GM12878 (cell line): ENCODE measurements at regions not wholly inside any gene's neighbourhood (a gene's known extent, or its start where the extent isn't known, plus 50 kb on each side); places are given as distances from the start of the nearest gene placed in this dataset.
"Not testable (repeated sequence)": the region's sequence is repeated elsewhere in the genome, so short reads cannot be mapped to it uniquely, and the experiment has no call there.

Experiments used
- ATAC-seq: fragments of 200-7000 bp; cut with Tn5 transposase; 3 replicates; pipeline ENCODE4 v1.9.1; 2020; ENCODE audit warnings: mild to moderate bottlenecking, moderate library complexity
- BruUV-seq: library from RNA; stranded (reverse); fragments of 400-500 nt; replicated peaks from 2 replicates; lab custom pipeline; 2021; lab: Mats Ljungman, UMichigan
- CTCF ChIA-PET: fragments of 300-600 bp; sonication (Branson Sonifier 250); formaldehyde crosslinking; extraction: SDS; loops from one replicate; lab custom pipeline; 2021; ENCODE audit warnings: inconsistent platforms; lab: Yijun Ruan, JAX
- POLR2A ChIA-PET: fragments of 350-600 bp; formaldehyde crosslinking; extraction: SDS; loops from one replicate; lab custom pipeline; 2021; ENCODE audit warnings: inconsistent platforms; lab: Charles Lee
- RAD21 ChIA-PET: fragments of 300-600 bp; sonication (Branson Sonifier 250); formaldehyde crosslinking; loops from one replicate; lab custom pipeline; 2023; ENCODE audit warnings: antibody characterized with exemption; ENCODE audit not compliant: unreplicated experiment; lab: Charles Lee
- SMC1A ChIA-PET: fragments of 300-600 bp; sonication (Branson Sonifier 250); formaldehyde crosslinking; loops from one replicate; lab custom pipeline; 2023; ENCODE audit not compliant: unreplicated experiment, uncharacterized antibody; lab: Charles Lee
- DNase-seq: peaks from one replicate; pipeline ENCODE4 v3.0.0-alpha.2; 2011; ENCODE audit warnings: low read depth, low spot score
- FAIRE-seq: peaks from 3 replicates; lab custom pipeline; 2011; peaks lifted over from hg19 to GRCh38; lab: Jason Lieb, UNC
- H2AFZ ChIP-seq: 2 replicates; pipeline ENCODE4 v1.6.0; 2011; ENCODE audit warnings: low read depth, low read length, control low read depth; ENCODE audit not compliant: control insufficient read depth
- H3K27ac ChIP-seq: 2 replicates; pipeline ENCODE4 v1.5.1; 2011; ENCODE audit warnings: control low read depth; ENCODE audit not compliant: control insufficient read depth, insufficient read depth
- H3K27me3 ChIP-seq, 2 experiments: replicated peaks in 1 of 2; 2 replicates each; pipeline versions ENCODE4 v1.6.0 to v1.6.1; 2011; ENCODE audit warnings: low read length in 1 of 2; ENCODE audit not compliant: control insufficient read depth in 2 of 2, insufficient read depth in 2 of 2
- H3K36me3 ChIP-seq, 2 experiments: 2 replicates each; pipeline ENCODE4 v1.5.1; 2011; ENCODE audit warnings: low read length in 1 of 2; ENCODE audit not compliant: control insufficient read depth in 2 of 2, insufficient read depth in 2 of 2
- H3K4me1 ChIP-seq: 2 replicates; pipeline ENCODE4 v1.6.1; 2011; ENCODE audit warnings: mild to moderate bottlenecking, low read length, moderate library complexity, mixed read lengths; ENCODE audit not compliant: control insufficient read depth, insufficient read depth
- H3K4me2 ChIP-seq: 2 replicates; pipeline ENCODE4 v1.6.0; 2011; ENCODE audit warnings: control low read depth; ENCODE audit not compliant: control insufficient read depth, insufficient read depth
- H3K4me3 ChIP-seq: fragments of 200-600 bp; sonication (generic); 2 replicates; pipeline ENCODE4 v1.5.1; 2016
- H3K79me2 ChIP-seq: 2 replicates; pipeline ENCODE4 v1.6.0; 2011; ENCODE audit warnings: low read length; ENCODE audit not compliant: control insufficient read depth, insufficient read depth
- H3K9ac ChIP-seq: 2 replicates; pipeline ENCODE4 v1.8.0; 2011; ENCODE audit warnings: low read length, control low read depth, mixed read lengths; ENCODE audit not compliant: control insufficient read depth, insufficient read depth
- H3K9me3 ChIP-seq: replicated peaks from 3 replicates; pipeline ENCODE4 v1.5.1; 2011; ENCODE audit warnings: mild to moderate bottlenecking, low read length; ENCODE audit not compliant: control insufficient read depth, insufficient read depth
- H4K20me1 ChIP-seq: 2 replicates; pipeline ENCODE4 v1.6.0; 2011; ENCODE audit not compliant: control insufficient read depth, insufficient read depth
- HCFC1 ChIP-seq: fragments of 150-350 bp; IDR thresholded peaks from 2 replicates; pipeline ENCODE4 v1.6.1; 2014; ENCODE audit warnings: low read length
- NBN ChIP-seq: fragments of 450-650 bp; IDR thresholded peaks from 2 replicates; pipeline ENCODE4 v1.6.1; 2016
- RAD51 ChIP-seq: fragments of 450-650 bp; IDR thresholded peaks from 2 replicates; pipeline ENCODE4 v1.6.1; 2016; ENCODE audit warnings: moderate library complexity, mild to moderate bottlenecking, inconsistent platforms
- WRNIP1 ChIP-seq: IDR thresholded peaks from 2 replicates; pipeline ENCODE4 v1.6.1; 2011; ENCODE audit warnings: low read depth, low read length, improper control_type of control experiment, borderline replicate concordance
- WGBS: methylation state at CpG from one replicate; pipeline ENCODE4 v1.1.6; 2016; ENCODE audit warnings: low lambda C conversion rate; ENCODE audit not compliant: insufficient replicate concordance, insufficient coverage; ENCODE audit errors: missing lambda C conversion rate; 5-methylcytosine and 5-hydroxymethylcytosine counted together
- in situ Hi-C: fragments of 300-500 bp; cut with MboI; formaldehyde crosslinking; loops from 9 replicates; pipeline ENCODE4 v1.14.3; 2018; ENCODE audit warnings: mixed read lengths
- intact Hi-C: fragments of 100-400 bp; cut with micrococcal nuclease; formaldehyde crosslinking; loops from one replicate; pipeline ENCODE4 v1.14.2; 2022; ENCODE audit not compliant: unreplicated experiment

- SMC1A ChIA-PET, H4K20me1 ChIP-seq, RAD21 ChIA-PET, intact Hi-C loops, H3K79me2 ChIP-seq, DNase-seq, POLR2A ChIA-PET, H3K4me1 ChIP-seq, H3K27me3 ChIP-seq, BruUV-seq, in situ Hi-C loops, ATAC-seq, H3K9me3 ChIP-seq, H2AFZ ChIP-seq, CTCF ChIA-PET, H3K4me3 ChIP-seq, H3K9ac ChIP-seq, FAIRE-seq, H3K36me3 ChIP-seq, H3K27ac ChIP-seq, H3K4me2 ChIP-seq: not testable (repeated sequence)
- 22% methylated on average over 2 of the region's 2 CpGs for WGBS
Measured at GRCh38 chr5:25067-25466, 66.9 kb upstream of the PLEKHG4B start.

GRCh38 chr5:30131-30530 lies 61.8 kb upstream of the PLEKHG4B start:
- ChIA-PET CTCF (no interaction called here), SMC1A (no interaction called here), POLR2A (no interaction called here), RAD21 (no interaction called here)
- H4K20me1 ChIP-seq = no peaks in the 10 kb centered on the region
- 0 out of 2 replicates have a peak overlapping the region, but pooled peaks have one; percentile 25 for H3K4me2 ChIP-seq
- H3K9ac ChIP-seq = no peak overlapping the region
- in situ Hi-C loops (no loop called here), intact Hi-C loops (no loop called here)
- ATAC-seq = no peak
- 1% methylated on average over 4 of the region's 4 CpGs for WGBS
- H3K27me3 ChIP-seq = no peaks in the 10 kb centered on the region
- no peak for TF ChIP-seq NBN
- no peak for TF ChIP-seq WRNIP1
- no peak for TF ChIP-seq HCFC1
- TF ChIP-seq RAD51 = no peak
- no peak overlapping the region for H2AFZ ChIP-seq
- H3K4me3 ChIP-seq = no peak overlapping the region
- FAIRE-seq = no peak
- H3K36me3 ChIP-seq = no peaks in the 10 kb centered on the region
- H3K79me2 ChIP-seq = no peaks in the 10 kb centered on the region
- H3K9me3 ChIP-seq = no peaks in the 10 kb centered on the region
- H3K4me1 ChIP-seq = no peaks in the 10 kb centered on the region
- no TSS peak for BruUV-seq
- DNase-seq = no peak
- H3K27ac ChIP-seq = no peak overlapping the region

DNA sequence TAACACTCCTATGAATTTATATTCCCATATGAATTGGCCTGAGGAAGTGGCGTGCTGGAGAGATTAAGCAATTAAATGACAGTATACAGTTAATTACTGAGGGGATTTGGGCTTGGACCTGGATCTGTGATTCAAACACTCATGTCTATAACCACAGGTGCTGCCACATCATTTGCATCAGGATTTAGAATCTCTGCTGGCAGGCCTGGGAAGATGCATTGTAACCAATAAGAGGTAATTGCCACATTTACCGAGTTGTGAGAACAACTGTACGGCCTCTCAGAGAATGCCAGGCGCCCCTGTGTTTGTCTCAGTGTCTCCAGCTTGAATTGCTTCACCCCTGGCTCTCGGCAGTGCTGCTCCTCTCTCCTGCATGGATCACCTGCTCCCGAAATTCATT lies 61.4 kb upstream of the PLEKHG4B start:
- 18% methylated on average over 6 of the region's 6 CpGs for WGBS
- FAIRE-seq, H3K4me2 ChIP-seq, H3K9me3 ChIP-seq, intact Hi-C loops, H2AFZ ChIP-seq, DNase-seq, RAD21 ChIA-PET, H3K4me3 ChIP-seq, H3K4me1 ChIP-seq, H3K27ac ChIP-seq, H3K9ac ChIP-seq, BruUV-seq, CTCF ChIA-PET, H3K36me3 ChIP-seq, H3K27me3 ChIP-seq, in situ Hi-C loops, H3K79me2 ChIP-seq, POLR2A ChIA-PET, SMC1A ChIA-PET, H4K20me1 ChIP-seq, ATAC-seq: not testable (repeated sequence)
